ENCODE measurements at regions not wholly inside any gene's neighbourhood (a gene's known extent, or its start where the extent isn't known, plus 50 kb on each side); places are given as distances from the start of the nearest gene placed in this dataset.
"Not testable (repeated sequence)": the region's sequence is repeated elsewhere in the genome, so short reads cannot be mapped to it uniquely, and the experiment has no call there.

DNA sequence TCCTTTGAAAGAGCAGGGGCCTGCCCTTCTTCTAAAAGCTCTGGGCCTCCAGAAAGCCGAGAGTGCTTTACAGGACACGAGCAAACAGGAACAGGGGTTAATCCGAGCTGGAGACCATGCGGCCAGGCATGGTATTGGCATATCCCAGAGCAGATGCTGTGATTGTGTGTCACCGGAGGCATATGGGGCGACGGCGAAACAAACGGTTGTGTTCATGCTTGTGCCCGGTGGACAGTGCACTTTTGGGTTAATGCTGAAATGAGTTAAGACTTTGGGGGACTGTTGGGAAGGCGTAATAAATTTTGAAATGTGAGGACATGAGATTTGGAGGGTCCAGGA, 1088.7 kb upstream of the DEFB115 start:
- H3K9ac ChIP-seq (ENCODE audit: low read length): no peak overlapping the region
- H3K27ac Mint-ChIP-seq (ENCODE audit: unreplicated experiment): no peak overlapping the region
- no peak overlapping the region for H2AFZ ChIP-seq (ENCODE audit: low read depth, low read length)
- H3K4me1 ChIP-seq (ENCODE audit: insufficient read depth, low read length): no peaks in the 10 kb centered on the region
- TF ChIP-seq, protein P1, sequence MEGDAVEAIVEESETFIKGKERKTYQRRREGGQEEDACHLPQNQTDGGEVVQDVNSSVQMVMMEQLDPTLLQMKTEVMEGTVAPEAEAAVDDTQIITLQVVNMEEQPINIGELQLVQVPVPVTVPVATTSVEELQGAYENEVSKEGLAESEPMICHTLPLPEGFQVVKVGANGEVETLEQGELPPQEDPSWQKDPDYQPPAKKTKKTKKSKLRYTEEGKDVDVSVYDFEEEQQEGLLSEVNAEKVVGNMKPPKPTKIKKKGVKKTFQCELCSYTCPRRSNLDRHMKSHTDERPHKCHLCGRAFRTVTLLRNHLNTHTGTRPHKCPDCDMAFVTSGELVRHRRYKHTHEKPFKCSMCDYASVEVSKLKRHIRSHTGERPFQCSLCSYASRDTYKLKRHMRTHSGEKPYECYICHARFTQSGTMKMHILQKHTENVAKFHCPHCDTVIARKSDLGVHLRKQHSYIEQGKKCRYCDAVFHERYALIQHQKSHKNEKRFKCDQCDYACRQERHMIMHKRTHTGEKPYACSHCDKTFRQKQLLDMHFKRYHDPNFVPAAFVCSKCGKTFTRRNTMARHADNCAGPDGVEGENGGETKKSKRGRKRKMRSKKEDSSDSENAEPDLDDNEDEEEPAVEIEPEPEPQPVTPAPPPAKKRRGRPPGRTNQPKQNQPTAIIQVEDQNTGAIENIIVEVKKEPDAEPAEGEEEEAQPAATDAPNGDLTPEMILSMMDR (IDR thresholded peaks at IDR 0.05; ENCODE audit: insufficient read depth, low read depth, low read length): no peak
- TF ChIP-seq EZH2 (IDR thresholded peaks at IDR 0.05; ENCODE audit: insufficient read depth, low read length): no peak
- H3K4me1 Mint-ChIP-seq (ENCODE audit: low read depth, unreplicated experiment): no peaks in the 10 kb centered on the region
- H3K36me3 Mint-ChIP-seq (ENCODE audit: low read depth, unreplicated experiment): no peaks in the 10 kb centered on the region
- peaks cover 15% of the 10 kb centered on the region for H3K9me3 Mint-ChIP-seq (ENCODE audit: unreplicated experiment)
- no peaks in the 10 kb centered on the region for H3K27me3 ChIP-seq (ENCODE audit: insufficient read depth, low read length)
- no peaks in the 10 kb centered on the region for H3K27me3 Mint-ChIP-seq (ENCODE audit: low read depth, unreplicated experiment)
- H4K20me1 ChIP-seq (ENCODE audit: insufficient read depth, low read length): no peaks in the 10 kb centered on the region
- DNase-seq (ENCODE audit: low read depth): no peak
- H3K4me3 ChIP-seq (ENCODE audit: insufficient read depth, low read depth, low read length): no peak overlapping the region
- no peak overlapping the region for H3K27ac ChIP-seq (ENCODE audit: low read depth, low read length)
- FAIRE-seq: no peak
- no peaks in the 10 kb centered on the region for H3K79me2 ChIP-seq (ENCODE audit: insufficient read depth, low read length)
- H3K9me3 ChIP-seq (ENCODE audit: insufficient read depth, low read depth, low read length): no peaks in the 10 kb centered on the region
- H3K4me3 Mint-ChIP-seq (ENCODE audit: unreplicated experiment): no peak overlapping the region
- H3K36me3 ChIP-seq (ENCODE audit: insufficient read depth, low read length): no peaks in the 10 kb centered on the region
- no peak overlapping the region for H3K4me2 ChIP-seq (ENCODE audit: low read length)

DNA sequence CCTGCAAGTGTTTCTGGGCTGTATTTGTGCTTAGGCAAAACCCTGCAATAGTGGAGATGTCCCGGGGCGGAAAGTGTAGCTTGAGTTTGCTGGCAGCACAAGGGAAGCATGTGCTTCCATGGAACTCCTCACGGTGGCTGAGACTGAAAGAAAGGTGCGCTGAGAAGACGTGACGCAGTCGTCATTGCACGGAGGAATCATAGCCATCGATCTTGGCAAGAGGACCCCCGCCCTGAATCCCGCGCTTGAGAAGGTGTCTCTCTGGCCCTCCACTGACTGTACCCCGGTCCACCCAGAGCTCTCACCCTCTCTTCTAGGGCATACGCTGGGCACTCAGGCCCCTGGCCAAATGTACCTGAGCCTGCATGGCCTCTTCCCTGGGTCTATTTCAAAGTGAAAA, 1081.8 kb upstream of the DEFB115 start:
- H3K4me3 Mint-ChIP-seq (ENCODE audit: unreplicated experiment): no peak overlapping the region
- H3K79me2 ChIP-seq (ENCODE audit: insufficient read depth, low read length): no peaks in the 10 kb centered on the region
- H3K27me3 ChIP-seq (ENCODE audit: insufficient read depth, low read length): no peaks in the 10 kb centered on the region
- no peaks in the 10 kb centered on the region for H3K4me1 Mint-ChIP-seq (ENCODE audit: low read depth, unreplicated experiment)
- no peak overlapping the region for H3K4me3 ChIP-seq (ENCODE audit: insufficient read depth, low read depth, low read length)
- DNase-seq (ENCODE audit: low read depth) (no peak), FAIRE-seq (no peak)
- H2AFZ ChIP-seq (ENCODE audit: low read depth, low read length): no peak overlapping the region
- H4K20me1 ChIP-seq (ENCODE audit: insufficient read depth, low read length): no peaks in the 10 kb centered on the region
- H3K4me1 ChIP-seq (ENCODE audit: insufficient read depth, low read length): no peaks in the 10 kb centered on the region
- H3K27ac Mint-ChIP-seq (ENCODE audit: unreplicated experiment): no peak overlapping the region
- TF ChIP-seq, protein P1 (IDR thresholded peaks at IDR 0.05; ENCODE audit: insufficient read depth, low read depth, low read length): no peak
- no peak for TF ChIP-seq EZH2 (IDR thresholded peaks at IDR 0.05; ENCODE audit: insufficient read depth, low read length)
- H3K9me3 ChIP-seq (ENCODE audit: insufficient read depth, low read depth, low read length): no peaks in the 10 kb centered on the region
- no peaks in the 10 kb centered on the region for H3K27me3 Mint-ChIP-seq (ENCODE audit: low read depth, unreplicated experiment)
- H3K27ac ChIP-seq (ENCODE audit: low read depth, low read length): no peak overlapping the region
- no peaks in the 10 kb centered on the region for H3K36me3 Mint-ChIP-seq (ENCODE audit: low read depth, unreplicated experiment)
- H3K9me3 Mint-ChIP-seq (ENCODE audit: unreplicated experiment): peaks cover 6% of the 10 kb centered on the region
- H3K4me2 ChIP-seq (ENCODE audit: low read length): no peak overlapping the region
- H3K9ac ChIP-seq (ENCODE audit: low read length): no peak overlapping the region
- no peaks in the 10 kb centered on the region for H3K36me3 ChIP-seq (ENCODE audit: insufficient read depth, low read length)

DNA sequence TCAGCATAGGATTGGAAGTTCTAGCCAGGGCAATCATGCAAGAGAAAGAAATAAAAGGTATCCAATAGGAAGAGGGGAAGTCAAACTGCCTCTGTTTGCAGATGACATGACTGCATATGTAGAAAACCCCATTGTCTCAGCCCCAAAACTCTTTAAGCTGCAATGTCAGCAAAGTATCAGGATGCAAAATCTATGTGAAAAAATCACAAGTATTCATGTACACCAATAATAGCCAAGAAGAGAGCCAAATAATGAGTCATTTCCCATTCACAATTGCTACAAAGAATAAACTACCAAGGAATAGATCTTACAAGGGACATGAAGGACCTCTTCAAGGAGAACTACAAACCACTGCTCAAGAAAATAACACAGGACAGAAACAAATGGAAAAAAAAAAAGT, 1074.3 kb upstream of the DEFB115 start:
- not testable (repeated sequence) for H3K4me3 ChIP-seq (ENCODE audit: insufficient read depth, low read depth, low read length); H3K36me3 Mint-ChIP-seq (ENCODE audit: low read depth, unreplicated experiment); H3K27ac ChIP-seq (ENCODE audit: low read depth, low read length); H3K9me3 Mint-ChIP-seq (ENCODE audit: unreplicated experiment); H3K9ac ChIP-seq (ENCODE audit: low read length); H4K20me1 ChIP-seq (ENCODE audit: insufficient read depth, low read length); H3K4me1 ChIP-seq (ENCODE audit: insufficient read depth, low read length); H3K9me3 ChIP-seq (ENCODE audit: insufficient read depth, low read depth, low read length); DNase-seq (ENCODE audit: low read depth); H3K4me1 Mint-ChIP-seq (ENCODE audit: low read depth, unreplicated experiment); H3K4me2 ChIP-seq (ENCODE audit: low read length); H3K27me3 Mint-ChIP-seq (ENCODE audit: low read depth, unreplicated experiment); H2AFZ ChIP-seq (ENCODE audit: low read depth, low read length); H3K27ac Mint-ChIP-seq (ENCODE audit: unreplicated experiment); H3K27me3 ChIP-seq (ENCODE audit: insufficient read depth, low read length); FAIRE-seq; H3K4me3 Mint-ChIP-seq (ENCODE audit: unreplicated experiment); H3K79me2 ChIP-seq (ENCODE audit: insufficient read depth, low read length); H3K36me3 ChIP-seq (ENCODE audit: insufficient read depth, low read length)

DNA sequence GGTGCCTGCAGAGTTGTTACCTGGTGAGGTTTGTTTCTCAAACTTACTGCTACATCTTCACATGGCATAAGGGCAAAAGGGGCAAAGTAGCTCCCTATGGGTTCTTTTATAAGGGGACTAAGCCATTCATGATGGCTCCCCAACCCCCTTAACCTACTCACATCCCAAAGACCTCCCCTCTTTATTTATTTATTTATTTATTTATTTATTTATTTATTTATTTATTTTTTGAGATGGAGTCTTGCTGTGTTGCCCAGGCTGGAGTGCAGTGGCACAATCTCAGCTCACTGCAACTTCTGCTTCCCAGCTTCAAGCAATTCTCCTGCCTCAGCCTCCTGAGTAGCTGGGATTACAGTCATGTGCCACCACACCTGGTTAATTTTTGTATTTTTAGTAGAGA, 1065.7 kb upstream of the DEFB115 start:
- H2AFZ ChIP-seq (ENCODE audit: low read depth, low read length); H3K27ac ChIP-seq (ENCODE audit: low read depth, low read length); H3K27me3 ChIP-seq (ENCODE audit: insufficient read depth, low read length); H3K27ac Mint-ChIP-seq (ENCODE audit: unreplicated experiment); H3K4me3 ChIP-seq (ENCODE audit: insufficient read depth, low read depth, low read length); H3K79me2 ChIP-seq (ENCODE audit: insufficient read depth, low read length); FAIRE-seq; H3K4me1 Mint-ChIP-seq (ENCODE audit: low read depth, unreplicated experiment); H3K9me3 ChIP-seq (ENCODE audit: insufficient read depth, low read depth, low read length); H3K4me3 Mint-ChIP-seq (ENCODE audit: unreplicated experiment); H3K9me3 Mint-ChIP-seq (ENCODE audit: unreplicated experiment); DNase-seq (ENCODE audit: low read depth); H3K4me1 ChIP-seq (ENCODE audit: insufficient read depth, low read length); H3K36me3 ChIP-seq (ENCODE audit: insufficient read depth, low read length); H3K27me3 Mint-ChIP-seq (ENCODE audit: low read depth, unreplicated experiment); H3K4me2 ChIP-seq (ENCODE audit: low read length); H3K9ac ChIP-seq (ENCODE audit: low read length); H3K36me3 Mint-ChIP-seq (ENCODE audit: low read depth, unreplicated experiment); H4K20me1 ChIP-seq (ENCODE audit: insufficient read depth, low read length): not testable (repeated sequence)

DNA sequence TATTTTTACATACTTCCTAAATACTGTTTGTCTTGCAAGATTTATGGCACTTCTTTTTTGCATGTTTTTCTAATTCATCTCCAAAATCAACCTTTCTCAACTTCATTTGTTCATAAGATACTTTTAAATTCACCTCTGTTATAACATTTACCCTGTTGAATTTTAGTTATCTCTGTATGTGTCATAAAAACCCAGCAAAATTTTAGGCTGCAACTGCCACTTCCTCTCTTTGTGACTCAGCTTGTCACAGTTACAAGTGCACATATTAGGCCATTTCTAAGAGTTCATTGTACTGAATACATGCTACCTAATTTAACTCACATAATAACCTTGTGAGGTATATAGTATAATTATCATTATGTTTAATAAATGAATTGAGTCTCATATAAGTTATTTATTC, 1023.0 kb upstream of the DEFB115 start:
- H3K4me3 Mint-ChIP-seq (ENCODE audit: unreplicated experiment); FAIRE-seq; H3K36me3 Mint-ChIP-seq (ENCODE audit: low read depth, unreplicated experiment); H3K27me3 ChIP-seq (ENCODE audit: insufficient read depth, low read length); H3K4me1 Mint-ChIP-seq (ENCODE audit: low read depth, unreplicated experiment); H3K27me3 Mint-ChIP-seq (ENCODE audit: low read depth, unreplicated experiment); H3K4me2 ChIP-seq (ENCODE audit: low read length); H3K27ac ChIP-seq (ENCODE audit: low read depth, low read length); H3K4me3 ChIP-seq (ENCODE audit: insufficient read depth, low read depth, low read length); H3K79me2 ChIP-seq (ENCODE audit: insufficient read depth, low read length); H3K27ac Mint-ChIP-seq (ENCODE audit: unreplicated experiment); DNase-seq (ENCODE audit: low read depth); H3K9ac ChIP-seq (ENCODE audit: low read length); H3K9me3 Mint-ChIP-seq (ENCODE audit: unreplicated experiment); H3K36me3 ChIP-seq (ENCODE audit: insufficient read depth, low read length); H4K20me1 ChIP-seq (ENCODE audit: insufficient read depth, low read length); H3K9me3 ChIP-seq (ENCODE audit: insufficient read depth, low read depth, low read length); H3K4me1 ChIP-seq (ENCODE audit: insufficient read depth, low read length); H2AFZ ChIP-seq (ENCODE audit: low read depth, low read length): not testable (repeated sequence)
